Cardiac muscle cell (in vitro differentiated cells and primary cell): ENCODE measurements at regions not wholly inside any gene's neighbourhood (a gene's known extent, or its start where the extent isn't known, plus 50 kb on each side); places are given as distances from the start of the nearest gene placed in this dataset.

Experiments used
- DNase-seq, 2 donors: peaks; one replicate each; pipeline versions ENCODE4 v3.0.0 to v3.0.0-alpha.2; 2010 to 2017; ENCODE audit warnings: low read depth in 1 of 2, low spot score in 1 of 2
- H3K27ac ChIP-seq: fragments of 200-600 bp; sonication (generic); 2 replicates; pipeline ENCODE4 v1.5.1; 2016
- H3K27me3 ChIP-seq: fragments of 200-600 bp; sonication (generic); 2 replicates; pipeline ENCODE4 v1.6.0; 2016; ENCODE audit warnings: control low read depth
- H3K36me3 ChIP-seq: fragments of 200-600 bp; sonication (generic); 2 replicates; pipeline ENCODE4 v1.5.1; 2016; ENCODE audit warnings: control low read depth
- H3K4me1 ChIP-seq: fragments of 200-600 bp; sonication (generic); 2 replicates; pipeline ENCODE4 v1.8.1; 2017; ENCODE audit warnings: low read depth, mild to moderate bottlenecking, mixed run types
- H3K4me3 ChIP-seq: fragments of 200-600 bp; sonication (generic); 2 replicates; pipeline ENCODE4 v1.5.1; 2016; ENCODE audit warnings: mild to moderate bottlenecking
- H3K9me3 ChIP-seq: fragments of 200-600 bp; sonication (generic); 2 replicates; pipeline ENCODE4 v1.5.1; 2017; ENCODE audit warnings: low read depth, mild to moderate bottlenecking, control low read depth
- CTCF ChIP-seq: IDR thresholded peaks from 2 replicates; pipeline ENCODE4 v1.5.1; 2012; ENCODE audit warnings: low read depth, mild to moderate bottlenecking, low read length

- Histone ChIP-seq H3K4me3 (no peak overlapping the region), H3K9me3 (no peaks in the 10 kb centered on the region), H3K27ac (no peak overlapping the region), H3K4me1 (no peaks in the 10 kb centered on the region), H3K27me3 (no peaks in the 10 kb centered on the region), H3K36me3 (no peaks in the 10 kb centered on the region)
- no peak for TF ChIP-seq CTCF
- no peak for DNase-seq
Observed at GRCh38 chr11:16543642-16544041, 187.3 kb upstream of the SOX6 start.

DNA sequence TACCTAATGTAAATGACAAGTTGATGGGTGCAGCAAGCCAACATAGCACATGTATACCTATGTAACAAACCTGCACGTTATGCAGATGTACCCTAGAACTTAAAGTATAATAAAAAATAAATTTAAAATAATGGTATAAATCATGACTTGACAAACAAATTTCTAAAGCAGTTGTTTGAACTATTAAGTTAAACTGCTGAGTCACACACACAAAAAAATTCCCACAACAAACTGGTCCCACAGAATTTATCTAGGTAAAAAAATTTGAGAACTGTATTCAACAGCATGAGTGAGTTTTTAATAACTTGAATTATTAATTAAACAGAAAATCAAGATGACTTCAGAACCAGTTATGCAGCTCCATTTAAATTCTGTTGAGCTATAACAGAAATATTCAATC is 186.0 kb upstream of the SOX6 start:
- DNase-seq: no peak
- H3K4me1 ChIP-seq: no peaks in the 10 kb centered on the region
- no peak overlapping the region for H3K27ac ChIP-seq
- no peak overlapping the region for H3K4me3 ChIP-seq
- H3K9me3 ChIP-seq: no peaks in the 10 kb centered on the region
- H3K27me3 ChIP-seq: no peaks in the 10 kb centered on the region
- no peaks in the 10 kb centered on the region for H3K36me3 ChIP-seq
- TF ChIP-seq CTCF: no peak

- Histone ChIP-seq H3K27ac (no peak overlapping the region), H3K4me3 (no peak overlapping the region), H3K36me3 (no peaks in the 10 kb centered on the region), H3K4me1 (no peaks in the 10 kb centered on the region), H3K27me3 (no peaks in the 10 kb centered on the region), H3K9me3 (no peaks in the 10 kb centered on the region)
- TF ChIP-seq CTCF: no peak
- DNase-seq: no peak
Observed at GRCh38 chr11:16536513-16536912, 180.2 kb upstream of the SOX6 start.

DNA sequence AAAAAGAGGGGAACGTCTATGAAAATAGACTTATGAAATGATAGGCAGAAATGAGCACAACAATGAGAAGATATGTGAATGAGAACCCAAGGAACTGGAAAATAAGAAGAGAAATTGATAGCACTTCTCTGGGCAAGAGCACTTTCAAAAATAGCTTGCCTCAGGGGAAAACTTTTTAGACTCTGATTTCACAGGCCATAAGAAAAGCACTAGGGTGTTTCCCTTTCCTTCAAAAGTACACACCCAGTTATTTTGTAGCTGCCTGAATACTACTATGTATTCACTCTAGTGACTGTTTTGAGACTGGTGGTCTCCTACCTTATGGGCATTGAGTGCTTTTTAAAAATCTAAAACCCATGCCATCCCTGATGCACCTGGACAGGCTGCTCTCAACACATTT is 172.3 kb upstream of the SOX6 start:
- H3K27me3 ChIP-seq: no peaks in the 10 kb centered on the region
- no peaks in the 10 kb centered on the region for H3K9me3 ChIP-seq
- no peaks in the 10 kb centered on the region for H3K36me3 ChIP-seq
- no peak overlapping the region for H3K27ac ChIP-seq
- no peak for TF ChIP-seq CTCF
- no peak for DNase-seq
- no peak overlapping the region for H3K4me3 ChIP-seq
- no peaks in the 10 kb centered on the region for H3K4me1 ChIP-seq

- Histone ChIP-seq H3K36me3 (no peaks in the 10 kb centered on the region), H3K27ac (no peak overlapping the region), H3K9me3 (no peaks in the 10 kb centered on the region), H3K4me3 (no peak overlapping the region), H3K27me3 (no peaks in the 10 kb centered on the region), H3K4me1 (no peaks in the 10 kb centered on the region)
- TF ChIP-seq CTCF: no peak
- DNase-seq: no peak
Observed at GRCh38 chr11:16527525-16528246, 171.3 kb upstream of the SOX6 start.
